ENCODE measurements at regions not wholly inside any gene's neighbourhood (a gene's known extent, or its start where the extent isn't known, plus 50 kb on each side); places are given as distances from the start of the nearest gene placed in this dataset.
"Not testable (repeated sequence)": the region's sequence is repeated elsewhere in the genome, so short reads cannot be mapped to it uniquely, and the experiment has no call there.

DNA sequence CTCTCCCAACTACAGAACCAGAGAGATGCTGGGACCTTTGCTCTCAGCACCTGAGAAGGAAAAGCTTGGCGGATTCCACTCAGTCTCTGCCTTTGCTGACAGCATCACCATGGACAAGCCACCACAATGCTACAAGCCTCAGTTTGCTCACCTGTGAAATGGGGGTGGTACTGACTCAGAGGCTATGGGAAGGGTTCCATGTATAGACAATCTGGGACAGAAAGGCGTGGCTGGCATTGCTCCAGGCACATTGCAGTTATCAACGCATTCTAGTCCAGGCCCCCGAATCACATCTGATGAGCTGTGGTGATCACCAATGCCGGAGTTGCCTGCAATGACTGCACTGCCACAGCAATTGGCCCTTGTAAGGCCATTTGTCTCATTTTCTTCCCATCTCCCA, 72.6 kb downstream of the ISX start:
- DNase-seq (ENCODE audit: insufficient read length, low spot score) (no peak), FAIRE-seq (no peak)

GRCh38 chr22:35140879-35141745, 75.2 kb downstream of the ISX start:
- FAIRE-seq, result no peak
- DNase-seq (ENCODE audit: insufficient read length, low spot score), result no peak

DNA sequence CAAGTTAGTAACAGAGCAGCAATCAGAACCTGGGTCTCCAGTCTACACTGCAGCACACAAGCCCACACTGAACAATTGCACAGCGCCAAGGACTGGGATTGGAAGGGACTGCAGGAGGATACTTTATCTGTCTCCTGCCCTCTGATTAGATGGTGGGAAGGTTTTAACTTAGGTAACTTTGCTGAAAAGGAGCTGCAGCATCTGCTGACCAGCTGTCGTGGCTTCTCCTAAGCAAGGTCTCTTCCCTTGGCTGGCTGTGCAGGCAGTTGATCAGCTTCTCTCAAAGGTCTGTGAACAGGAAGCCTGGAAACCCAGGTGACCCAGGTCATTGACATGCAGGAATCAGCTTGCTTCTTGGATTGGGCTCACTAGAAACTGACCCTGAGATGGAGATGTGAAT, 82.4 kb downstream of the ISX start:
- no peak for FAIRE-seq

GRCh38 chr22:35148866-35149548, 83.0 kb downstream of the ISX start:
- DNase-seq (ENCODE audit: insufficient read length, low spot score), result no peak
- no peak for FAIRE-seq

More for the DNA sequence above, 82.4 kb downstream of the ISX start:
- DNase-seq (ENCODE audit: insufficient read length, low spot score), result no peak

DNA sequence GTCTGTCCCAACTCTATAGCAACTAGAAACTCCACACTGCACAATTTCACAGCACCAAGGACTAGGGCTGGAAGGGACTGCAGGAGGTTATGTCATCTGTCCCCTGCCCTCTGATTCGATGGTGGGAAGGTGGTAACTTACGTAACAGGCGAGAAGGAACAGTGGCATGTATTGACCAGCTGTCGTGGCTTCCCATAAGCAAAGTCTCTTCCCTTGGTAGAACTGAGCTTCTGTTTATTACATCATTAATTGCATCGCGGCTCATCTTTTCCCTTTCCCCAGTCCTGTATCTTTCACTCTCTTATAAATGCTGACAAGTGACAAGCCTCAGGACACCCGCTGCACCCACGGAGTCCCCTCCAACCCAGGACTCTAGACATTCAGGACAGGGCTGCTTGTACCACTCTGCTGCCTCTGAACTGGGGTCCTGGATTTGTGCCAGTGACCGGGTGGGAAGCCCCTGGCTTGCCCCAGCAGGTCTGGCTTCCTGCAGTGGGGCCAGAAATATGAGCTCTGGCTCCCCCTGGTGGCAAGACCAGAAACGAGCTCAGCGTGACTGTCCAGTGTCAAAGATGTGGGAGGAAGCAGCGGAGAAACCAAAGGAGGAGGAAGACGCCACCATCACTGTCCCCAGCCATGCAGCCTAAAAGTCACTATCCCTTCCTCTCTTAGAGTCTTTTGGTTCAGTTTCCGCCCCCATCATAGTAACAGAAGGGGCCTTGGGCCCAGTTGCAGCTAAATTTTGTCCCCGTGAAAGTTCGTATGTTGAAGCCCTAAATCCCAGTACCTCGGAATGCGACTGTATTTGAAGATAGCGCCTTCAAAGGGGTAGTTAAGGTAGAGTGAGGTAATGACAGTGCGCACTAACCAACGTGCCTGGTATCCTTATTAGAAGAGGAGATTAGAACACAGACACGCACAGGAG, 84.5 kb downstream of the ISX start:
- peak; percentile 41 for DNase-seq (ENCODE audit: insufficient read length, low spot score)
- no peak for FAIRE-seq

DNA sequence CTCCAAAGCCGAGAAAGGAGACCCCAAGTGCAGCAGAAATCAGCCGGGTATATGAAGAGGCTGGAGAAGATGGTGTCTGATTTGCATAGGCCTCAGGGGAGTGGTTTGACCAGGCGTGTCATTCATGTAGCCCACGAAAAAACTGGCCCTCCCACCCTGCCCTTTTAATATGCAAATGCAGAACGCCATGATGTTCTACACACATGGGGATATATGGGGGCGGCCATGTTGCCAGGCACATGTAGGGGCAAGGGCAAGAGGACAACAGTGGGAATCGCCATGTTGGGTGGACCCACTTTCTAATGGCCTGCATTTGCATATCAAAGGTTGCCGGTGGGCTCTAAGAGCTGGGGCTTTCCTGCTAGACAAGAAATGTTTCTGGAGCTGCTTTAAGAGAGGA, 86.4 kb downstream of the ISX start:
- DNase-seq (ENCODE audit: insufficient read length, low spot score), result no peak
- FAIRE-seq, result no peak

DNA sequence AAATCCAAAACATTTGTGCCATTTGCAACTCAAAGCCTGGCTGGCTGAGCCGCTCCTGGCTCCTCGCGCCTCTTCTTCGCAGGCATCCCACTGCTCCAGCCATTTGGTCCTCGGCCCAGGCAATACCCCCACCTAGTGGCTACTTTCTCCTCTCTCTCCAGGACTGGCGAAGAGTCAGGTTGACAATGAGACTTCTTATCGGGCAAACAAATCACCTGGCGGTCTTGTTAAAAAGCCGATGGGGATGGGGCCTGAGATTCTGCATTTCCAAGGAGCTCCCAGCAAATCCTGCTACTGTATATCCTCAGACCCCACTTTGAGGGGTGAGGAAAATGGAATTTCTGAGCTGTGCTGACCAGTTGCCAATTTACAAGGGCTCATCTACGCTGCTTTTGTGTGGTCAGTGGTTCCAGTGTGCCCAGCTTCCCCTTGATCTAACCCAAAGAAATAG, 89.0 kb downstream of the ISX start:
- DNase-seq (ENCODE audit: insufficient read length, low spot score), result peak; percentile 48
- FAIRE-seq, result no peak

DNA sequence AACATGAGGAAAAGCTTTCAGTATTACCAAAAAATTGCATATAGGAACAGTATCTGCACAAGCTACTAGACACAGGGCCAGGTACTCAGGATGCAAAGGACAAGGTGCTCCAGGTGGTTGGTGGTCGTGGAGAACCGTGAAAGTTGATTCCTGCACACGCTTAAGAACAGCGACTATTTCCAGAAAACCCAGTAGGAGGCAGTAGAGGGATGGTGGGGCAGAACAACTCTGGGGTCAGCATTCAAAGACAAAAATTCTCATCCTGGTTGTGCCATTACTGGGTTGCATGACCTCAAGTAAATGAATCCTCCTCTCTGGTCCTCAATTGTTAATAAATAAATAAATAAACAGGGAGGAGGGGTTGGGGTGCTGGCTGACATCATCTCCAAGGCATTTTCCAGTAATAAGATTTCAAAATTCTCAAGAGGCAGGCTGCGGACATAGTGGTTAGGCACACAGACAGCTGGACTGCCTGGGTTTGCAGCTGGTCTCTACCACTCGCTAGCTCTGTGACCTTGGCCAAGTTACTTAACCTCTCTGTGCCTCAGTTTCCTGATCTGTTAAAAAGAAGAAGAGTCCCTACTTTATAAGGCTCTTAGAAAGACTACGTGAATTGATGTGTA, 89.6 kb downstream of the ISX start:
- FAIRE-seq, result no peak
- DNase-seq (ENCODE audit: insufficient read length, low spot score), result no peak

DNA sequence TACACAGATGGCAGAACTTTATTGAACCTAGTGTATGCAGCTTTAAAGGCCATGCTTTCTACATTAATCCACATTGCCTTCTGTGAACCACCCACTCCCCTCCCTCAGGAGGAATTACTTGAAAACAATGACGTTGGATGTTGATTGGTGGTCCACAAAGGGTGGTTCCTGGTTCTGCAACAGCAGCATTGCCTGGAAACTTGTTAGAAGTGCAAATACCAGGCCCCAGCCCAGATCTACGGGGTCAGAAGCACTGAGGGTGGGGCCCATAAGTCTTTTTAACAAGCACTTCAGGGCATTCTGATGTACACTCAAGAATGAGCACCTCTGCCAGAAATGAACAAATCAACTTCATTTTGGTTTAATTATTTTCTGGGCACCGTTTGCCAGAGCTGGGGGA, 91.0 kb downstream of the ISX start:
- DNase-seq (ENCODE audit: insufficient read length, low spot score) (no peak), FAIRE-seq (no peak)

DNA sequence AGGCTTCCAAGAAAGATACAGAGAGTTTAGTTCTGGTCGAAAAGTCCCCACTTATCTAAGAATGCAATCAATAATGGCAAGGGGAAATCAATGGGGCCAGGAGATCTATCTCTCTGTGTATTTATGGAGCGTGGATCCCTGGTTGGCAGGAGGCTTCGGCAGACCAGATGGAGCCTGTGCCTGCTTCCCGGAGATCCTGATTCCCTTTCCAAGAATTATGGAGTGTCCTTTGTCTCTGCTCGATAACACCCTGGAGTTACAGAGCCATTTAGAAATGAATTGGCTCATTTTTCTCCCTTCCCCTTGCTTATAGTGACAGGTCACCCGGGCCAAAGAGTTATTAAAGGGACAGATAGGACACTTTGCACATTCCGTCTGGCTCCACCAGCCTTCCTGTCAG, 92.4 kb downstream of the ISX start:
- FAIRE-seq (no peak), DNase-seq (ENCODE audit: insufficient read length, low spot score) (no peak)

DNA sequence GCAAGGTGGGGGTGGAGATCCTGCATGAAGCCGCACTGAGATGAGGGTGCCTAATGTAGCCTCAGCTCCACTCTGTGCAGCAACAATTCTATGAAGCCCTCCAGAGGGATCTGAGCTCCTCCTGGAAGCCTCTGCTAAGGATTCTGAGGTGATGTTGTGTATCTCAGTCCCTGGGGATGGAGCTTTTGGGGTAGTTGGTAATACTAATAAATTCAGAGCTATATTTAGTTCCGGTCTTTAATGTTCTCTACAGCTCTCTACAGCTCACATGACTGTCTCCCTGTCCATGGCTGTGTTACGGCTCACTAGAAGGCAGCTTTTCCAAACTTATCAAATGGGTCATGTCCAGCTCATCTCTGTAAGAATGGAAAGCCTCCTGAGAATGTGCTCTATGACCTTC, 93.4 kb downstream of the ISX start:
- FAIRE-seq (no peak), DNase-seq (ENCODE audit: insufficient read length, low spot score) (no peak)

GRCh38 chr22:35160268-35160667, 94.3 kb downstream of the ISX start:
- DNase-seq (ENCODE audit: insufficient read length, low spot score), result no peak
- FAIRE-seq, result no peak

DNA sequence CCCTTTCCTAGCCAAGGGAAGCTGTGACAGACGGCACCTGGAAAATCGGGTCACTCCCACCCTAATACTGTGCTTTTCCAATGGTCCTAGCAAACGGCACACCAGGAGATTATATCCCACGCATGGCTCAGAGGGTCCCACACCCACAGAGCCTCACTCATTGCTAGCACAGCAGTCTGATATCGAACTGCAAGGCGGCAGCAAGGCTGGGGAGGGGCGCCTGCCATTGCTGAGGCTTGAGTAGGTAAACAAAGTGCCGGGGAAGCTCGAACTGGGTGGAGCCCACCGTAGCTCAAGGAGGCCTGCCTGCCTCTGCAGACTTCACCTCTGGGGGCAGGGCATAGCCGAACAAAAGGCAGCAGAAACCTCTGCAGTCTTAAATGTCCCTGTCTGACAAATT, 91.4 kb upstream of the HMGXB4 start:
- DNase-seq (ENCODE audit: insufficient read length, low spot score); FAIRE-seq: not testable (repeated sequence)

GRCh38 chr22:35170716-35171697, 86.3 kb upstream of the HMGXB4 start:
- DNase-seq (ENCODE audit: insufficient read length, low spot score) (no peak), FAIRE-seq (no peak)

GRCh38 chr22:35172442-35172841, 84.9 kb upstream of the HMGXB4 start:
- DNase-seq (ENCODE audit: insufficient read length, low spot score) (no peak), FAIRE-seq (no peak)

GRCh38 chr22:35173655-35174054, 83.6 kb upstream of the HMGXB4 start:
- DNase-seq (ENCODE audit: insufficient read length, low spot score) (no peak), FAIRE-seq (no peak)

- no peak for DNase-seq (ENCODE audit: insufficient read length, low spot score)
These were observed 82.8 kb upstream of the HMGXB4 start for GRCh38 chr22:35174401-35175038.

GRCh38 chr22:35175392-35175791, 81.9 kb upstream of the HMGXB4 start:
- DNase-seq (ENCODE audit: insufficient read length, low spot score) (no peak), FAIRE-seq (no peak)

More at GRCh38 chr22:35174401-35175038, 82.8 kb upstream of the HMGXB4 start:
- FAIRE-seq, result no peak

DNA sequence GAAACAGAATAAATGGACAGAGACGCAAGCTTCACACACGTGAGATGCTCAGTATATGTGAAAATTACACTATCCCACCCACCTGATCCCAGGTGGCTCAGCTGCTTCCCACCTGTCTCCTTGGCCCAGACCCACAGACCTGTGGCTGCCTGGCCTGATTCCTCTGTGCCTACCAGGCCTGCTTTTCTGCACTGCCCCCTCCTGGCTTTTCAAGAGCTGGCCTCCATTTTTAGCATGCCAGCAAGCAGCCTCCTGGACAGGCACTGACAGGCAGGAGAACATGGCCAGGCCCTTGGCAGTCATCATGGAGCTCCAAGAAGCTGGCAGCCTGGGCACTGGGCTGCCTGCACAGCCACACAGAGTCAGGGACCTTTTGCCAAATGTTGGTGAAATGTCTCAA, 79.5 kb upstream of the HMGXB4 start:
- FAIRE-seq (no peak), DNase-seq (ENCODE audit: insufficient read length, low spot score) (no peak)

All from HTR-8/SVneo (cell line).